Ishikawa (cell line): ENCODE measurements at regions not wholly inside any gene's neighbourhood (a gene's known extent, or its start where the extent isn't known, plus 50 kb on each side); places are given as distances from the start of the nearest gene placed in this dataset.

Experiments used
- CREB1 ChIP-seq: IDR thresholded peaks from 2 replicates; pipeline ENCODE4 v1.6.1; 2012; ENCODE audit warnings: low read depth
- EP300 ChIP-seq: IDR thresholded peaks from 2 replicates; pipeline ENCODE4 v1.6.1; 2012; ENCODE audit warnings: borderline replicate concordance
- FOXM1 ChIP-seq: IDR thresholded peaks from 2 replicates; pipeline ENCODE4 v1.6.1; 2012; ENCODE audit warnings: low read depth, borderline replicate concordance
- RAD21 ChIP-seq: IDR thresholded peaks from 2 replicates; pipeline ENCODE4 v1.6.1; 2012; ENCODE audit warnings: low read depth
- TAF1 ChIP-seq: IDR thresholded peaks from 2 replicates; pipeline ENCODE4 v1.6.1; 2012; ENCODE audit warnings: low read depth, mild to moderate bottlenecking
- TCF12 ChIP-seq: IDR thresholded peaks from 2 replicates; pipeline ENCODE4 v1.6.1; 2012; ENCODE audit warnings: low read depth
- YY1 ChIP-seq: IDR thresholded peaks from 2 replicates; pipeline ENCODE4 v1.6.1; 2012; ENCODE audit warnings: low read depth
- TF ChIP-seq, protein P1 (sequence below): IDR thresholded peaks from 2 replicates; pipeline ENCODE4 v1.6.1; 2012; ENCODE audit warnings: low read depth, mild to moderate bottlenecking
- TF ChIP-seq, protein P2 (sequence below): IDR thresholded peaks from 2 replicates; pipeline ENCODE4 v1.6.1; 2012
- TF ChIP-seq, protein P3 (sequence below): IDR thresholded peaks from 2 replicates; pipeline ENCODE4 v1.6.1; 2012

DNA sequence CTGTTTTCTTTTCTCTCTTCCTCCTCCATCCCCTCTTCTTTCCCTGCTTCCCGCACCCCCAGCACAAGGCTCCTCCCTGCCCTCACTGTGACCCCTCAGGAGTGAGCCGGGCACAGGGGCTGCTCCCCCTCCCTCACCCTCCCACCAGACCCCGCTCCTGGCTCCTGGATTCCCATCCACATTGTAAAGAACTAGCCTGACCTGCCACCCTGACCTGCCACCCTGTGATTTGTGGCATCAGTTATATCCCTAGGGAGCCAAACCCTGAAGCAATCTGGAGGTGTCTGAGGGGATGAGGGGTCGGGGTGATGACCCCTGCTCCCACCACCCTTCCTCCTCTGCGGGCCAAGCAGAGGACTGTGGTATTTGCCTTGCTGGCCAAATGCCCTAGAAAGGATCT lies 98.0 kb upstream of the LHX1 start:
- TF ChIP-seq FOXM1 (no peak), EP300 (no peak), TCF12 (no peak), YY1 (no peak), CREB1 (no peak), TAF1 (no peak), RAD21 (no peak)
- TF ChIP-seq, protein P1, sequence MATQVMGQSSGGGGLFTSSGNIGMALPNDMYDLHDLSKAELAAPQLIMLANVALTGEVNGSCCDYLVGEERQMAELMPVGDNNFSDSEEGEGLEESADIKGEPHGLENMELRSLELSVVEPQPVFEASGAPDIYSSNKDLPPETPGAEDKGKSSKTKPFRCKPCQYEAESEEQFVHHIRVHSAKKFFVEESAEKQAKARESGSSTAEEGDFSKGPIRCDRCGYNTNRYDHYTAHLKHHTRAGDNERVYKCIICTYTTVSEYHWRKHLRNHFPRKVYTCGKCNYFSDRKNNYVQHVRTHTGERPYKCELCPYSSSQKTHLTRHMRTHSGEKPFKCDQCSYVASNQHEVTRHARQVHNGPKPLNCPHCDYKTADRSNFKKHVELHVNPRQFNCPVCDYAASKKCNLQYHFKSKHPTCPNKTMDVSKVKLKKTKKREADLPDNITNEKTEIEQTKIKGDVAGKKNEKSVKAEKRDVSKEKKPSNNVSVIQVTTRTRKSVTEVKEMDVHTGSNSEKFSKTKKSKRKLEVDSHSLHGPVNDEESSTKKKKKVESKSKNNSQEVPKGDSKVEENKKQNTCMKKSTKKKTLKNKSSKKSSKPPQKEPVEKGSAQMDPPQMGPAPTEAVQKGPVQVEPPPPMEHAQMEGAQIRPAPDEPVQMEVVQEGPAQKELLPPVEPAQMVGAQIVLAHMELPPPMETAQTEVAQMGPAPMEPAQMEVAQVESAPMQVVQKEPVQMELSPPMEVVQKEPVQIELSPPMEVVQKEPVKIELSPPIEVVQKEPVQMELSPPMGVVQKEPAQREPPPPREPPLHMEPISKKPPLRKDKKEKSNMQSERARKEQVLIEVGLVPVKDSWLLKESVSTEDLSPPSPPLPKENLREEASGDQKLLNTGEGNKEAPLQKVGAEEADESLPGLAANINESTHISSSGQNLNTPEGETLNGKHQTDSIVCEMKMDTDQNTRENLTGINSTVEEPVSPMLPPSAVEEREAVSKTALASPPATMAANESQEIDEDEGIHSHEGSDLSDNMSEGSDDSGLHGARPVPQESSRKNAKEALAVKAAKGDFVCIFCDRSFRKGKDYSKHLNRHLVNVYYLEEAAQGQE = no peak
- TF ChIP-seq, protein P2, sequence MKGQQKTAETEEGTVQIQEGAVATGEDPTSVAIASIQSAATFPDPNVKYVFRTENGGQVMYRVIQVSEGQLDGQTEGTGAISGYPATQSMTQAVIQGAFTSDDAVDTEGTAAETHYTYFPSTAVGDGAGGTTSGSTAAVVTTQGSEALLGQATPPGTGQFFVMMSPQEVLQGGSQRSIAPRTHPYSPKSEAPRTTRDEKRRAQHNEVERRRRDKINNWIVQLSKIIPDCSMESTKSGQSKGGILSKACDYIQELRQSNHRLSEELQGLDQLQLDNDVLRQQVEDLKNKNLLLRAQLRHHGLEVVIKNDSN = no peak
- TF ChIP-seq, protein P3, sequence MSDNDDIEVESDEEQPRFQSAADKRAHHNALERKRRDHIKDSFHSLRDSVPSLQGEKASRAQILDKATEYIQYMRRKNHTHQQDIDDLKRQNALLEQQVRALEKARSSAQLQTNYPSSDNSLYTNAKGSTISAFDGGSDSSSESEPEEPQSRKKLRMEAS = no peak
